ENCODE measurements at regions not wholly inside any gene's neighbourhood (a gene's known extent, or its start where the extent isn't known, plus 50 kb on each side); places are given as distances from the start of the nearest gene placed in this dataset.
"Not testable (repeated sequence)": the region's sequence is repeated elsewhere in the genome, so short reads cannot be mapped to it uniquely, and the experiment has no call there.

DNA sequence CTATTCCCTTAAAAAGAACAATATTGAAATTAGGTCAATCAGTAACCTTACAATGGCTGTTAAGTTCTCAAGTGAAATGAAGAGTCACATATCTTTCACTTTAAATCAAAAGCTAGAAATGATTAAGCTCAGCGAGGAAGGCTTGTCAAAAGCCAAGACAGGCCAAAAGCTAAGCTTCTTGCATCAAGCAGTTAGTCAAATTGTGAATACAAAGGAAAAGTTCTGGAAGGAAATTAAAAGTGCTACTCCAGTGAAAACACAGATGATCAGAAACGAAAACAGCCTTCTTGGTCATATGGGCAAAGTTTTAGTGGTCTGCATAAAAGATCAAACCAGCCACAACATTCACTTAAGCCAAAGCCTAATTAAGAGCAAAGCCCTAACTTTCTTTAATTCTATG, 402.6 kb upstream of the ZEB2 start:
- no peak for DNase-seq

DNA sequence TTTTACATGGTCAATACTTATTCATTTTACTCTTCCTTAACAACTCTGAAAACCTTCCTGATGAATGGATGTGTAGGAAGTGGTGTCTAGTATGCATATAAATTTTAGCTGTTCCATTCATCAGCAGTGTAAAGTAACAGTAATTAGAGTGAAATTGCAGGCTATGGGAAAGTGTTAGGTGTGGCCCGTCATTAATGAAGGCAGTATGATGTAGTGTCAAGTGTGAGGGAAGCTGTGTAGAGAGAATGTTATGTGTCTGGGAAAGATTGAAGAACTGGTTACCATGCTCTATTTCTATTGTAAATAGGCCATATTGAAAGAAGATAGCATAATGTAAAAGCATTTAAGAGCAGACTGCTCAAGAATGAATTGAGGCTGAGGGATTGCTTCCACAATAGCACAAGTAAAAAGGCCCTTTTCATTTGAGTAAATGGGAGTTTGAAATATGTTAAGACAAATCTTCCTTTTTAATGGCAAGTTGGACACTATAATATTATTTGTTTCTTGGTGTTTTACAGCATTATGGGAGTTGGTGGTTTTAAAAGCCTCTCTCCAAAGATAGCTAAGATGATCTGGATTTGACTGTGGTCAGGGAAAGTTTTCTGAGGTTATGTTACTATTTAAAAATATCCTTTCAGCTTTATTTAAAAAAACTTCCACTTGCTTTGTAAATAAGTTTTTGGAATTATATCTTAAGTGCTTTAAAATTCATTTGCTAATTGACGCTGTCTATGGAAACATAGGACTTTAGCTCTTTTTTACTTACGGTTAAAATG, 401.0 kb upstream of the ZEB2 start:
- DNase-seq: no peak

- DNase-seq: no peak
Measured at GRCh38 chr2:144914622-144915318, 394.9 kb upstream of the ZEB2 start.

DNA sequence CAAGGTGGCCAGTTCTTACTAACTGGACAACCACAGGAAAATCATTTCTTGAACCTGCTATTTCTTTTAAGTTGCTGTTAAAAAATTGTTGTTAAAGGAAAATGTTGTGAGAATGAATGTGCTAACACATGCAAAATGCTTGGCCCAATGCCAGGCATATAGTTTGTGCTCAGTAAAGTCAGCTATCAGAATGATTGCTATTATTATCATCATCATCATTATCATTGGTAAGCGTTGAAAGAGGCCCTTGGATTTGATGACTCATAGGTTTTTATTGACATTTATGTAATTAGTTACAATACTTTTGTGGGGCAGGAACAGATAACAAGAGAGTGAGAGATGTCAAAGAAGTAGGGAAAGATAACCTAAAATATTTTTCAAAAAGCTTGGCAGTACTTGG, 394.2 kb upstream of the ZEB2 start:
- no peak for DNase-seq

GRCh38 chr2:144912206-144912605, 392.3 kb upstream of the ZEB2 start:
- DNase-seq: no peak

DNA sequence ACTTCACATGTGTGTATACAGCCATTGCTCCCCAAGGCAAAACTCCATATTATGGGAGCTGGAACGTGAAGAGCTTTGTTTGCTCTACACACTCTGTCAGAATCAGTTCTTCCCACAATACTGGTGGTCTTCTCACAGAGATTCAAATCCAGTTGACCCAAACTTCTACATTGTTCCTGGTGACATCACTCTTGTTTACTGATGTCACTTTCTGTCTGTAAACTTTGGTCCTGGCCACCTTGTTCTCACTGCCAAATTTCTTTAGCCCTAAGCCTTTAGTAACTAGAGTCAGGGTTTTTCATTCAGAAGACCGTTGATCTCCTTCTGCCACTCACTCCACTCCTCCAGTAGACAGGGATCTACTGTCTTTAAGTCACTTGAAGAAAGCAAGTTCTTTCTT, 386.0 kb upstream of the ZEB2 start:
- DNase-seq: no peak

GRCh38 chr2:144904612-144905011, 384.7 kb upstream of the ZEB2 start:
- no peak for DNase-seq

- DNase-seq: not testable (repeated sequence)
Measured at GRCh38 chr2:144903045-144903444, 383.1 kb upstream of the ZEB2 start.

DNA sequence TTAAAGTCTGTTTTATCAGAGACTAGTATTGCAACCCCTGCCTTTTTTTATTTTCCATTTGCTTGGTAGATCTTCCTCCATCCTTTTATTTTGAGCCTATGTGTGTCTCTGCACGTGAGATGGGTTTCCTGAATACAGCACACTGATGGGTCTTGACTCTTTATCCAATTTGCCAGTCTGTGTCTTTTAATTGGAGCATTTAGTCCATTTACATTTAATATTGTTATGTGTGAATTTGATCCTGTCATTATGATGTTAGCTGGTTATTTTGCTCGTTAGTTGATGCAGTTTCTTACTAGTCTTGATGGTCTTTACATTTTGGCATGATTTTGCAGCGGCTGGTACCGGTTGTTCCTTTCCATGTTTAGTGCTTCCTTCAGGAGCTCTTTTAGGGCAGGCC, 381.5 kb upstream of the ZEB2 start:
- DNase-seq: not testable (repeated sequence)

DNA sequence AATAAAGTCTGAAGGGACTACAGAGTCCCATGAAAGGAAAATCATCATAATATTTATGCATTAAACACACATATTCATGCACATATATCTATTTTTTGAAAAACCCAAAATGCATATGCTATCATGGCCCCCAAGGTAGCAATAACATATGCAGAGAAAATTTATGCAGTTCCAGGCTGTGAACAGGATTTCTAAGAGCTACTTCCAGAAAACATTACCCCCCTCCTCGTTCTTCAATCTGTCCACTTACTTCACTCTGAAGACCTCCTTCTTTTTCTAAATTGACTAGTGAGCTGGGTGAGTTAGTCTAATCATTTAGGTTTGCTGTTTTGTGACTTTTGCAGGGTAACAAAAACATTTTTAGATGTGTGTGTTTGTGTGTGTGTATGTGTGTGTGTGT, 376.4 kb upstream of the ZEB2 start:
- DNase-seq: no peak

- DNase-seq: no peak
Measured at GRCh38 chr2:144894612-144895599, 375.0 kb upstream of the ZEB2 start.

DNA sequence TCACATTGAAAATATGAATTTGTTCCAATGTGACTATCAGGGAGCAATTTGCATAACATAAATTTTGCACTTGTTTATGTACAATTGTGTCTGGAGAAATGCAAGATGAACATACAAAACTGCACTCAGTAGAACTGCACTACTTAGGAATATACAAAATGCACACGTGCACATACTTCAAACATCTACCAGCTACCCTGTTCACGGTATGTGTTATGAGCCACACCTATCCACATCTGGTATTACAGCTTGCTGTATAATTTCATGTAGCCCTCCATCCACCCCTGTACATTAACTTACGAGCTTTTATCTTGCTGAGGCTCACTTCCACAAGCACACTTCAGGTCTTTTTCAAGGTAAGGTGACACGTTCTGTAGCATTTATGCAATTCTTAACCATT, 373.5 kb upstream of the ZEB2 start:
- no peak for DNase-seq

GRCh38 chr2:144890828-144891227, 370.9 kb upstream of the ZEB2 start:
- DNase-seq: peak; percentile 15

- DNase-seq: no peak
Measured at GRCh38 chr2:144889348-144889747, 369.4 kb upstream of the ZEB2 start.

DNA sequence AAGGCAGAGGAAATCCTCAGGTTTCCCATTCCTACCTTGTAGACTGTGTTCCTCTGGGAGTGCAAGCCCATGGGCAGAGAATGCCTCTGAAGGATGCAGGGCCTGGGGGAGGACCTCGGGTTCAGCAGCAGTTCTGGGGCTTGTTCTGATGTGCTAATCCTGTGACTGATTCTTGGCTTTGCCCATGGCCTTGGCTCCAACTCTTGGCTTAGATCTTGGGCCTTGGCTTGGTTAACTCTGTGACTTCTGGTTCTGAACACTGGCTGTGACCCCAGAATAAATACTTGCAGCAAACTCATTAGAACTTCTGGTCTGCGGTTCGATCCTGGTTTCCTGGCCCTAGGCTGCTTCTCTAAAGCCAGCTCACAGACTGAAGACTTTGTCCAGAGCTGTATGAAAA, 366.9 kb upstream of the ZEB2 start:
- DNase-seq: no peak

DNA sequence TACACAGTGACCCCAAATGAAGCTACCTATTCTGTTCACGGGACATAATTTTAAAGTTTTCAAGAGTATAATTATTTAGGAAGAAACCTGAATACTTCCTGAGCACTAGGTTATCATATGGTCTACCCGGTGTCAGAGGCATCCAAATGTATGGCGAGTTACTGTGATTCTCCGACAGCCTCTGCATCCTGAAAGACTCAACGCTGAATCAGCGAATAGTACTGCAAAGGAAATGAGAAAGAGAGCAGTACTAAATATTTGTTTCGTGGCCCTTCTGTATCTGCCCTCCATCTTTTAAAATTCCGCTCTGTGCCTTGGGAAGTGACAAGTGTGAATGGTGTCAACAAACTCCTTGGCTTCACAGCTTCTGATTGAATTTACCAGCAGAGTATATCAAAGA, 358.0 kb upstream of the ZEB2 start:
- no peak for DNase-seq

DNA sequence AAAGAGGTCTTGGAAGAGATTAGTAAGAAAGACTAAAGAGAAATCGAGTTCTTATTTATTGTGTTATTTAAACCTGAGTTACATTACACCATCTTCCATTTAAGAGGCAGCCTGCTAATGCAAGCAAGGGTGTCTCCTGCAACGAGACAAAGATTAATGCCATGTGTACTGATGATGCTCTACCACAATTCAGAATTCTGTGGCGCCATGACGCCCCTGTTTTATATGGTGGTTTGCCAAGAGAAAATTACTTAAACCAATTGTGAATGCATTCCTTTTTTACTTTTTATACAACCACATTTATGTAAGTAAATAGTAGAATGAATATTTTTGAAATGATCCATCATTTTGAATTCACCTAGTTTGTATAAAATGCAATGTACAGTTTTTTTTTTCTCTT, 356.1 kb upstream of the ZEB2 start:
- no peak for DNase-seq

DNA sequence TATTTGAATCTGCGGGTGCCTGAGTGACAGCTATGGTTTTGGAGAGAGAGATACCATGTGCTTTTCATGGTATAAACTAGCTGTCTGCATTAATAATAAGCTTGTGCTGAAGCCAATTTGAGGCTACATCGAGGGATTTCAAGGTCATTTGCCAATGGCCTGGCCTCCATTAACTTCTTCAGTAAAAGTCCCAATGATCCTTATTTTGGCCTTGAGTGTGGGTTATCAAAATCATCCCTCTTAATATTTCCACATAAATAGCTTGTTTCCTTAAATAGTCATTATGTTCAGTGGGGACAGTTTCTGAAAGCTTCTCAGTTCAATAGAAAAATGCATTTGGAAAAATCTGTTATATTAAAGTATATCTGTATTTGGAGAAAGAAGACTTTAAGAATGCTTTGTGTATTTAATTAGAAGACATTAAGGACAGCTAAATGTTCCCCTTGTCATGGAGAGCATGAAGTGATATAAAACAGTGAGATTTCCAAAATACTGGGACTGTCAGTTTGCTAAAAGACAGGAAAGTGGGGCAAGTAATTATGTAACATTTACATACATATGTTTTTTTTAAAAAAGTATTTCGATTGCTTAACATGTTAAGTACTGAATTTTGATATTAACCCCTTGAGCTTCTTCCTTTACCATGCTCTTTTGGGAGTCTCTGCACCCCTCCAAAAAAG, 355.5 kb upstream of the ZEB2 start:
- no peak for DNase-seq

DNA sequence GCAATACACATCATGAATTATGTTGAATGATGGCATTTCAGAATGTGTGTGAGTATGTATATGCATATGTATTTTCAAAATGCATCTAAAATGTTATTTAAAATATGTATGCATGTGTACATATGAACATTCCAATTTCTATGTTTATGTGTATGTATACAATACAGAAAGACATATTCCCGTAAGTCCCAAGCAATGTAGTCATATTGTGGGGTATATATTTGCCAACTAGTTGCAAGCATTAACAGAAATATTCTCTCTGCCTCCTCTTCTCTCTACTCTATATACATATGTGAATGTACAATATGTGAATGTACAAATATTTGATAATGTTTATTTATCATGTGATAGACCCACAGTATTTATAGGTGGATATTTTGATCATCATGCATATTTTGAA, 345.8 kb upstream of the ZEB2 start:
- no peak for DNase-seq

DNA sequence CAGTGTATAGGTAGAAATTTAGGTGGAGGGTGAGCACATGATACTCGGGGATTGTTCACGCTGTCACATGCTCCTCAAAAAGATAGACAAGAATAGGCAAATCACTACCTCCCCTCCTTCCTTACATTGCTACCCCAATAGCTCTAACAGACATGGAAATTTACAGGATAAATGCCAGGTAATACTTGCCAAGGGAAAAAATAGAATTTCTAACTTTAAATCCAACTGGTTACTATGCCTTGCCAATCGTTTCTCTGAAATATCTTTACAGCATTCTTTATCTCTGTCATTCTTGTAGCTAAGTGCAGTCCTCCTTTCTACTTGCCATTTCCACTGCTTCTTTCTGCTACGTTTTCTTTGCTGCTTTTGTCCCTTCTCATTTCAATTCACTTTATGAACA, 339.8 kb upstream of the ZEB2 start:
- no peak for DNase-seq

- no peak for DNase-seq
Measured at GRCh38 chr2:144858211-144858610, 338.3 kb upstream of the ZEB2 start.

DNA sequence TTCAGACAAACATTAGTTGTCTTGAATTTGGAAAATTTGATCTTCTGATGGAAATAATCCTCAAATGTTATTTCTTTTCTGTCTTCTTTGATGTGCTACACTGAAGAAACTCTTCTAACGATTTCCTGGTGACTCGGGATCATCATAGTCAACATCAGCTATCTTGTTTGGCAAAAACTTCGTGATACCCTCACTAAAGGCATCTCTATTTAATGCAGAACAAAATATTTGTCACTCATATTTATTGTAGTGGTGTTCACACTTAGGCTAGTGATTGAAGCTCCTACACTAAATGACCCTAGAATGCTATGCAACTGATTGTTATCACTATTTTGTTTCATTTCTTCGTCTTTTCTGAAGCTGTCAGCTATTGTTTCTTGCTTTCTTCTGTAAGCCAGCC, 334.7 kb upstream of the ZEB2 start:
- no peak for DNase-seq

GRCh38 chr2:144849612-144850011, 329.7 kb upstream of the ZEB2 start:
- no peak for DNase-seq

Measured in CD4-positive, alpha-beta T cell treated with Interleukin-10 for 1 hour (primary cell).